ENCODE measurements at regions not wholly inside any gene's neighbourhood (a gene's known extent, or its start where the extent isn't known, plus 50 kb on each side); places are given as distances from the start of the nearest gene placed in this dataset.

- H2AFZ ChIP-seq (ENCODE audit: control insufficient read depth, low read length) = no peak overlapping the region
- H3K4me3 ChIP-seq (ENCODE audit: control insufficient read depth in 2 of 3, extremely low read depth in 1 of 3, insufficient read depth in 2 of 3, low read depth in 1 of 3, low read length in 3 of 3) = no peak overlapping the region
- FAIRE-seq (no peak), DNase-seq (ENCODE audit: low read depth, low spot score) (no peak)
- no peaks in the 10 kb centered on the region for H3K27me3 ChIP-seq (ENCODE audit: control insufficient read depth, extremely low read depth, insufficient read depth, low read length)
- peaks cover 2% of the 10 kb centered on the region for H3K4me1 ChIP-seq (ENCODE audit: control insufficient read depth, extremely low read depth, insufficient read depth, low read length)
- dilution Hi-C loops (cut with MboI; ENCODE audit: extremely low pct_ligation_motif_present, low sequenced_read_pairs) = no loop called here
- H3K27ac ChIP-seq (ENCODE audit: control insufficient read depth, insufficient read depth, low read length) = no peak overlapping the region
- no peaks in the 10 kb centered on the region for H4K20me1 ChIP-seq (ENCODE audit: control insufficient read depth, extremely low read depth, insufficient read depth, low read length)
- no peak overlapping the region for H3K4me2 ChIP-seq (ENCODE audit: control insufficient read depth, extremely low read depth, insufficient read depth, low read depth, low read length)
- no peaks in the 10 kb centered on the region for H3K79me2 ChIP-seq (ENCODE audit: control insufficient read depth, insufficient read depth, low read length)
- no peaks in the 10 kb centered on the region for H3K36me3 ChIP-seq (ENCODE audit: control insufficient read depth in 2 of 2, extremely low read depth in 1 of 2, insufficient read depth in 2 of 2, low read length in 2 of 2)
- TF ChIP-seq, protein P1, sequence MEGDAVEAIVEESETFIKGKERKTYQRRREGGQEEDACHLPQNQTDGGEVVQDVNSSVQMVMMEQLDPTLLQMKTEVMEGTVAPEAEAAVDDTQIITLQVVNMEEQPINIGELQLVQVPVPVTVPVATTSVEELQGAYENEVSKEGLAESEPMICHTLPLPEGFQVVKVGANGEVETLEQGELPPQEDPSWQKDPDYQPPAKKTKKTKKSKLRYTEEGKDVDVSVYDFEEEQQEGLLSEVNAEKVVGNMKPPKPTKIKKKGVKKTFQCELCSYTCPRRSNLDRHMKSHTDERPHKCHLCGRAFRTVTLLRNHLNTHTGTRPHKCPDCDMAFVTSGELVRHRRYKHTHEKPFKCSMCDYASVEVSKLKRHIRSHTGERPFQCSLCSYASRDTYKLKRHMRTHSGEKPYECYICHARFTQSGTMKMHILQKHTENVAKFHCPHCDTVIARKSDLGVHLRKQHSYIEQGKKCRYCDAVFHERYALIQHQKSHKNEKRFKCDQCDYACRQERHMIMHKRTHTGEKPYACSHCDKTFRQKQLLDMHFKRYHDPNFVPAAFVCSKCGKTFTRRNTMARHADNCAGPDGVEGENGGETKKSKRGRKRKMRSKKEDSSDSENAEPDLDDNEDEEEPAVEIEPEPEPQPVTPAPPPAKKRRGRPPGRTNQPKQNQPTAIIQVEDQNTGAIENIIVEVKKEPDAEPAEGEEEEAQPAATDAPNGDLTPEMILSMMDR (optimal IDR thresholded peaks at IDR 0.05 in 1 of 3, IDR thresholded peaks at IDR 0.05 in 1 of 3, conservative IDR thresholded peaks at IDR 0.05 in 1 of 3; ENCODE audit: extremely low read depth in 1 of 3, insufficient read depth in 2 of 3, low read length in 3 of 3) = no peak
- TF ChIP-seq EZH2 (IDR thresholded peaks at IDR 0.05; ENCODE audit: low read length) = no peak
- no peak overlapping the region for H3K9ac ChIP-seq (ENCODE audit: control insufficient read depth, extremely low read depth, insufficient read depth, low read length)
- no peaks in the 10 kb centered on the region for H3K9me1 ChIP-seq (ENCODE audit: control insufficient read depth, extremely low read depth, insufficient read depth, low read length)
- no peaks in the 10 kb centered on the region for H3K9me3 ChIP-seq (ENCODE audit: control insufficient read depth, low read depth, low read length)
Measured at GRCh38 chrX:106283841-106284240, 115.7 kb downstream of the PWWP3B start.

GRCh38 chrX:106284431-106285025 is 116.4 kb downstream of the PWWP3B start:
- no peaks in the 10 kb centered on the region for H3K9me1 ChIP-seq (ENCODE audit: control insufficient read depth, extremely low read depth, insufficient read depth, low read length)
- TF ChIP-seq EZH2 (IDR thresholded peaks at IDR 0.05; ENCODE audit: low read length) = no peak
- TF ChIP-seq, protein P1 (optimal IDR thresholded peaks at IDR 0.05 in 1 of 3, IDR thresholded peaks at IDR 0.05 in 1 of 3, conservative IDR thresholded peaks at IDR 0.05 in 1 of 3; ENCODE audit: extremely low read depth in 1 of 3, insufficient read depth in 2 of 3, low read length in 3 of 3) = no peak
- FAIRE-seq (no peak), DNase-seq (ENCODE audit: low read depth, low spot score) (no peak)
- H3K27ac ChIP-seq (ENCODE audit: control insufficient read depth, insufficient read depth, low read length) = peak overlapping the region; percentile 18
- no peaks in the 10 kb centered on the region for H3K79me2 ChIP-seq (ENCODE audit: control insufficient read depth, insufficient read depth, low read length)
- no peak overlapping the region for H3K4me2 ChIP-seq (ENCODE audit: control insufficient read depth, extremely low read depth, insufficient read depth, low read depth, low read length)
- no peaks in the 10 kb centered on the region for H3K36me3 ChIP-seq (ENCODE audit: control insufficient read depth in 2 of 2, extremely low read depth in 1 of 2, insufficient read depth in 2 of 2, low read length in 2 of 2)
- H3K9me3 ChIP-seq (ENCODE audit: control insufficient read depth, low read depth, low read length) = no peaks in the 10 kb centered on the region
- H3K27me3 ChIP-seq (ENCODE audit: control insufficient read depth, extremely low read depth, insufficient read depth, low read length) = no peaks in the 10 kb centered on the region
- dilution Hi-C loops (cut with MboI; ENCODE audit: extremely low pct_ligation_motif_present, low sequenced_read_pairs) = no loop called here
- H4K20me1 ChIP-seq (ENCODE audit: control insufficient read depth, extremely low read depth, insufficient read depth, low read length) = no peaks in the 10 kb centered on the region
- no peak overlapping the region for H2AFZ ChIP-seq (ENCODE audit: control insufficient read depth, low read length)
- peaks cover 2% of the 10 kb centered on the region for H3K4me1 ChIP-seq (ENCODE audit: control insufficient read depth, extremely low read depth, insufficient read depth, low read length)
- H3K9ac ChIP-seq (ENCODE audit: control insufficient read depth, extremely low read depth, insufficient read depth, low read length) = no peak overlapping the region
- no peak overlapping the region for H3K4me3 ChIP-seq (ENCODE audit: control insufficient read depth in 2 of 3, extremely low read depth in 1 of 3, insufficient read depth in 2 of 3, low read depth in 1 of 3, low read length in 3 of 3)
